ENCODE measurements at regions not wholly inside any gene's neighbourhood (a gene's known extent, or its start where the extent isn't known, plus 50 kb on each side); places are given as distances from the start of the nearest gene placed in this dataset.
A peak's percentile ranks its signal among the peaks of the same experiment; 100 is the strongest.

GRCh38 chr7:52752891-52753290, 282.5 kb upstream of the POM121L12 start:
- TF ChIP-seq CTCF (IDR thresholded peaks at IDR 0.05), result no peak

- TF ChIP-seq CTCF (IDR thresholded peaks at IDR 0.05), result peak; percentile 34; the same call in 1 of the 2 replicates
These were observed 285.6 kb upstream of the POM121L12 start for GRCh38 chr7:52749880-52750279.

- no peak for TF ChIP-seq CTCF (IDR thresholded peaks at IDR 0.05)
These were observed 287.6 kb upstream of the POM121L12 start for GRCh38 chr7:52747817-52748216.

GRCh38 chr7:52741670-52742290, 293.7 kb upstream of the POM121L12 start:
- no peak for TF ChIP-seq CTCF (IDR thresholded peaks at IDR 0.05)

GRCh38 chr7:52735656-52736055, 299.8 kb upstream of the POM121L12 start:
- TF ChIP-seq CTCF (IDR thresholded peaks at IDR 0.05), result no peak

GRCh38 chr7:52727632-52728031, 307.8 kb upstream of the POM121L12 start:
- no peak for TF ChIP-seq CTCF (IDR thresholded peaks at IDR 0.05)

- no peak for TF ChIP-seq CTCF (IDR thresholded peaks at IDR 0.05)
These were observed 308.4 kb upstream of the POM121L12 start for GRCh38 chr7:52726986-52727385.

GRCh38 chr7:52726493-52726892, 308.9 kb upstream of the POM121L12 start:
- TF ChIP-seq CTCF (IDR thresholded peaks at IDR 0.05), result no peak

Data from LNCAP (cell line).